ENCODE measurements at regions not wholly inside any gene's neighbourhood (a gene's known extent, or its start where the extent isn't known, plus 50 kb on each side); places are given as distances from the start of the nearest gene placed in this dataset.
"Not testable (repeated sequence)": the region's sequence is repeated elsewhere in the genome, so short reads cannot be mapped to it uniquely, and the experiment has no call there.

- Histone ChIP-seq H3K27ac (no peak overlapping the region), H3K4me3 (no peak overlapping the region), H3K4me1 (no peaks in the 10 kb centered on the region), H3K27me3 (no peaks in the 10 kb centered on the region), H3K36me3 (no peaks in the 10 kb centered on the region), H3K9me3 (replicated peaks) (no peaks in the 10 kb centered on the region)
- no peak for DNase-seq
These were observed 179.7 kb downstream of the NPIPB11 start for GRCh38 chr16:29226782-29227181.

GRCh38 chr16:29224675-29225074 is 181.8 kb downstream of the NPIPB11 start:
- not testable (repeated sequence) for H3K4me3 ChIP-seq; H3K36me3 ChIP-seq; H3K27me3 ChIP-seq; H3K27ac ChIP-seq; H3K4me1 ChIP-seq; DNase-seq; H3K9me3 ChIP-seq (replicated peaks)

DNA sequence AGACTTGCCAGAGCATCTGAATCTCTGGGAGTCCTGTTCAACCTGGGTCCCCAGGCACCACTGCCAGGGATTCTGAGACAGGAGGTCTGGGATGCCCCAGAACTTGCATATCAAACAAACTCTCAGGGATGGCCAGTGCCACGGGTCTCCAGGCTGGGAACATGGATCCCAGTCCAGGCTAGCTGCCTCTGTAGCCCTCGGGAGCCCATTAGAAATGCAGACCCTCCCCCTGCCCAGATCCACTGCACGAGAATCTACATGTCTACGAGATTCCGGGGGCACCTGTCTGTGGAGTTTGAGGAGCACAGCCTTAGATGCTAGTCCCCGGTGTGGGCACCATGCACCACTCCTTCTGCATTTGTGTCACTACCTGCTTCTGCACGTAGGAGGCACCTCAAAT is 183.9 kb downstream of the NPIPB11 start:
- DNase-seq = not testable (repeated sequence)

DNA sequence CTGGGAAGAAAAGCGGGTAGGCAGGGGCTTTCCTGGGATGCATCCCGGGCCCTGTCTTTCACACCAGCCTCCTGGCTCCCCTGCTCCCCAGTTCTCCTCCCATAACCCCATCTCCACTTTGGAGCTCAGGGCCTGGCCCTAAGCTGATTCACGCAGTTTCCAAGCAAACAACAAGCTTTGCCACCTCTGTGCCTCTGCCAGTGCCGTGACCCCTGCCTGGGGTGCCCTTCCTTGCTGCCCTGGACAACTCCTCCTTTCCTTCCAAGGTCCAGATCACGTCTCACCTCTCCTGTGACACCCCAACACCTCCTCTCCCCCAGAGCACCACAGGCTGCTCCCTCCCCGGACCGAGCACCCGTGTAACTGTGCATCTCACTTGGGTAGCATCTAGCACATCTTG is 184.5 kb downstream of the NPIPB11 start:
- H3K36me3 ChIP-seq; DNase-seq; H3K4me3 ChIP-seq; H3K27me3 ChIP-seq; H3K27ac ChIP-seq; H3K9me3 ChIP-seq (replicated peaks); H3K4me1 ChIP-seq: not testable (repeated sequence)

More for the DNA sequence above, 183.9 kb downstream of the NPIPB11 start:
- not testable (repeated sequence) for H3K27me3 ChIP-seq; H3K9me3 ChIP-seq (replicated peaks); H3K27ac ChIP-seq; H3K36me3 ChIP-seq; H3K4me3 ChIP-seq; H3K4me1 ChIP-seq

GRCh38 chr16:29221281-29221955 is 185.1 kb downstream of the NPIPB11 start:
- H3K4me3 ChIP-seq; H3K36me3 ChIP-seq; DNase-seq; H3K4me1 ChIP-seq; H3K27ac ChIP-seq; H3K27me3 ChIP-seq; H3K9me3 ChIP-seq (replicated peaks): not testable (repeated sequence)

GRCh38 chr16:29220647-29221191 is 185.8 kb downstream of the NPIPB11 start:
- DNase-seq = peak in 1 of 2 experiments; percentile 29
- H3K9me3 ChIP-seq (replicated peaks); H3K36me3 ChIP-seq; H3K4me3 ChIP-seq; H3K27ac ChIP-seq; H3K4me1 ChIP-seq; H3K27me3 ChIP-seq: not testable (repeated sequence)

- not testable (repeated sequence) for H3K9me3 ChIP-seq (replicated peaks); H3K4me1 ChIP-seq; DNase-seq; H3K36me3 ChIP-seq; H3K27ac ChIP-seq; H3K4me3 ChIP-seq; H3K27me3 ChIP-seq
These were observed 186.4 kb downstream of the NPIPB11 start for GRCh38 chr16:29219966-29220646.

- not testable (repeated sequence) for H3K9me3 ChIP-seq (replicated peaks)
These were observed 186.9 kb downstream of the NPIPB11 start for GRCh38 chr16:29219562-29219961.

DNA sequence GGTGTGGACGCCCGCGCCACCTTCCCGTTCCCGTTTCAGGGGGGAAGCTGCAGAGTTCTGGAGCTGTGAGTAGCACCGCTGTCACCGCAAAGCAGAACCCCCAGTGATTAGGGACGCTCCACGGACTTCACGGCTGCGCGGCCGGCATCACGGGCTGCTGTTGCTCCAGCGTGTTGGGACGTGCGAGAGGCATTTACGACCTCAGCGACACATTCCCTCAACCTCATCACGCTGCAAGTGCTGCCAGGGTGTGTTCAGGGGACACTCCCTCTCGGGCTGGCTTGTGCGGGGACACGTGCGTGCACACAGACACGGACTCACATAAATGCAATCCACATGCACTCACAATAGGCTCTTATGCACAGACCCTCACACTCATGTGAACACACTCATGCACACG is 187.9 kb downstream of the NPIPB11 start:
- not testable (repeated sequence) for H3K4me3 ChIP-seq; DNase-seq; H3K27me3 ChIP-seq; H3K4me1 ChIP-seq; H3K9me3 ChIP-seq (replicated peaks); H3K27ac ChIP-seq; H3K36me3 ChIP-seq

More at GRCh38 chr16:29219562-29219961, 186.9 kb downstream of the NPIPB11 start:
- not testable (repeated sequence) for H3K4me1 ChIP-seq, H3K4me3 ChIP-seq, H3K27me3 ChIP-seq, H3K36me3 ChIP-seq, DNase-seq, H3K27ac ChIP-seq

DNA sequence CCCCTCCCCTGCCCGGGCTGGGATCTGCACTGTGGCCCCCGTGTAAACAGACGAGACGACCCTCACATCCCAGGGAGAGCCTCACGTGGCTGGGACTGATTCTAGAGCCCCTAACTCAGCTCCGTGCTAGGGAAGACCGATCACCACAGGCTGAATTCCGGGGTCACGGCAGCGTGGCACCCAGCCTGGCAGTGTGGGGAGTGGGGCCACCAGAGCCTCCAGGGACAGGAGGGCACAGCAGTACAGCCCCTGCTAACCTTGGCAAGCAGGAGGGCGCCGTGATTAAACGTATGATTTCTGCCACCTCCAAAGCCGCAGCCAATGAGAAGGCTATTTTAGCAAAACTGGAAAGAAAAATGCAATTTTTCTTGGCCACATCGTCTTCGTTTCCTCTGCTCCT is 188.3 kb downstream of the NPIPB11 start:
- H3K27me3 ChIP-seq, DNase-seq: not testable (repeated sequence)

GRCh38 chr16:29217752-29218126 is 188.8 kb downstream of the NPIPB11 start:
- DNase-seq; H3K36me3 ChIP-seq; H3K27ac ChIP-seq; H3K4me1 ChIP-seq; H3K27me3 ChIP-seq; H3K4me3 ChIP-seq; H3K9me3 ChIP-seq (replicated peaks): not testable (repeated sequence)

More for the DNA sequence above, 188.3 kb downstream of the NPIPB11 start:
- not testable (repeated sequence) for H3K4me1 ChIP-seq; H3K36me3 ChIP-seq; H3K4me3 ChIP-seq; H3K9me3 ChIP-seq (replicated peaks); H3K27ac ChIP-seq

GRCh38 chr16:29217104-29217751 is 189.3 kb downstream of the NPIPB11 start:
- not testable (repeated sequence) for H3K4me3 ChIP-seq; H3K9me3 ChIP-seq (replicated peaks); H3K36me3 ChIP-seq; H3K27me3 ChIP-seq; H3K27ac ChIP-seq; DNase-seq; H3K4me1 ChIP-seq

GRCh38 chr16:29213770-29214169 is 192.7 kb downstream of the NPIPB11 start:
- H3K4me3 ChIP-seq; H3K4me1 ChIP-seq; H3K27me3 ChIP-seq; DNase-seq; H3K36me3 ChIP-seq; H3K27ac ChIP-seq; H3K9me3 ChIP-seq (replicated peaks): not testable (repeated sequence)

DNA sequence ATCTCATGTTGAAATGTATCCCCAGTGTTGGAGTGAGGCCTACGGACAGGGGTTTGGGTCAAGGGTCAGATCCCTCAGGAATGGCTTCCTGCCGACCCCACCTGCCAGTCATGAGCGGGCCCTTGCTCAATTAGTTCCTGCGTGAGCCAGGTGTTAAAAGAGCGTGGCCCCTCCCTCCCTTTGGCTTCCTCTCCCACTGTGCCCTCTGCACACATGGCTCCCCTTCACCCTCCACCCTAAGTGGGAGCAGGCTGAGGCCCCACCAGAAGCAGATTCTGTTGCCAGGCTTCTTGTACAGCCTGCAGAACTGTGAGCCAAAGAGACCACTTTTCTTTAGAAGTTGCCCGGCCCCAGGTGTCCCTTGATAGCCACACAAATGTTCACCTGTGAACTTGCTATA is 193.3 kb downstream of the NPIPB11 start:
- not testable (repeated sequence) for H3K9me3 ChIP-seq (replicated peaks); H3K4me1 ChIP-seq; H3K4me3 ChIP-seq; H3K36me3 ChIP-seq; H3K27me3 ChIP-seq; H3K27ac ChIP-seq; DNase-seq
